HL-60 (cell line): ENCODE measurements at regions not wholly inside any gene's neighbourhood (a gene's known extent, or its start where the extent isn't known, plus 50 kb on each side); places are given as distances from the start of the nearest gene placed in this dataset.

Experiments
- POLR2AphosphoS5 ChIP-seq: IDR thresholded peaks from 2 replicates; pipeline ENCODE4 v1.6.1; 2012; ENCODE audit warnings: low read depth
- TF ChIP-seq, protein P1 (sequence below): IDR thresholded peaks from one replicate; pipeline ENCODE4 v1.5.1; 2011; ENCODE audit warnings: low read length, control low read depth, inconsistent platforms; ENCODE audit not compliant: insufficient read depth
- TF ChIP-seq, protein P2 (sequence below): IDR thresholded peaks from 2 replicates; pipeline ENCODE4 v1.6.1; 2012; ENCODE audit warnings: low read depth; ENCODE audit not compliant: insufficient replicate concordance

DNA sequence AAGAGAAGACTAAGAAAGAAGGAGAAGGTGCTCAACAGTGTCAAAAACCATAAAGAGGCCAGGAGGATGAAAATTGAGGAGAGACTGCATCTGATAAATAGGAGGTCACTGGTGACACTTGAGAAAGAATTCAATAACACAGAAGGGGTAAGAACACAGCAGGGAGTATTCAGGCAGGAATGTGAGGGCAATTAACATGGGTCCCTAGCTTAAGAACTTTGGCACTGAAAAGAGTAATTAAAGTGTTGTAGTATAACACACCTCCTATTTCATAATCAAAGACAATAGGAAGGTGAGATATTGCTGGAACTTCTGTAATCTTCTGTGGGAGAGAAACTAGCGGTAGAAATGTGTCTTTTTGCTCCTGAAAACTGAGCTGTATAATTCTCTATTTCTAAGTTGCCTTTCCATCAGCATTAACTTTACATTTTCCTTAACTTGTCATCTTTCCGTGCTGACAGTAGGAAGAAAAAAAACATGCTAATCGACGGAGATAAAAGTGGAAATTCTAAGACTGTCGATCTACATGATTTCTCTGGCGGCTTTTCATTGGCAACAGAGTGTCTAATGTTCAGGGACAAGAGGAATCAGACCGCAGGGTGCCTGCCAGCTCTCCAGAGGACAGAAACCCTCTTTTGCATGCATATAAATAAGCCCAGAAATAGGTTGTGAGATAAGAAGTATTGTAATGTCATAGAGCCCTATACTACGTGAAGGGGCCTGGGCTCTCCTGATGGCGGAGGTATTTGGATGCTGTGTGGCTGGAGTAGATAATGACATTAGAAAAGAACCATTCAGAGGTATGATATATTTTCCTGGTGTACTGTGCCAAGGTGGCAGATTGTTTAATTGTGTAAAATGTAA lies 147.9 kb upstream of the GAP43 start:
- TF ChIP-seq, protein P1, sequence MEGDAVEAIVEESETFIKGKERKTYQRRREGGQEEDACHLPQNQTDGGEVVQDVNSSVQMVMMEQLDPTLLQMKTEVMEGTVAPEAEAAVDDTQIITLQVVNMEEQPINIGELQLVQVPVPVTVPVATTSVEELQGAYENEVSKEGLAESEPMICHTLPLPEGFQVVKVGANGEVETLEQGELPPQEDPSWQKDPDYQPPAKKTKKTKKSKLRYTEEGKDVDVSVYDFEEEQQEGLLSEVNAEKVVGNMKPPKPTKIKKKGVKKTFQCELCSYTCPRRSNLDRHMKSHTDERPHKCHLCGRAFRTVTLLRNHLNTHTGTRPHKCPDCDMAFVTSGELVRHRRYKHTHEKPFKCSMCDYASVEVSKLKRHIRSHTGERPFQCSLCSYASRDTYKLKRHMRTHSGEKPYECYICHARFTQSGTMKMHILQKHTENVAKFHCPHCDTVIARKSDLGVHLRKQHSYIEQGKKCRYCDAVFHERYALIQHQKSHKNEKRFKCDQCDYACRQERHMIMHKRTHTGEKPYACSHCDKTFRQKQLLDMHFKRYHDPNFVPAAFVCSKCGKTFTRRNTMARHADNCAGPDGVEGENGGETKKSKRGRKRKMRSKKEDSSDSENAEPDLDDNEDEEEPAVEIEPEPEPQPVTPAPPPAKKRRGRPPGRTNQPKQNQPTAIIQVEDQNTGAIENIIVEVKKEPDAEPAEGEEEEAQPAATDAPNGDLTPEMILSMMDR: no peak
- TF ChIP-seq POLR2AphosphoS5: no peak
- TF ChIP-seq, protein P2, sequence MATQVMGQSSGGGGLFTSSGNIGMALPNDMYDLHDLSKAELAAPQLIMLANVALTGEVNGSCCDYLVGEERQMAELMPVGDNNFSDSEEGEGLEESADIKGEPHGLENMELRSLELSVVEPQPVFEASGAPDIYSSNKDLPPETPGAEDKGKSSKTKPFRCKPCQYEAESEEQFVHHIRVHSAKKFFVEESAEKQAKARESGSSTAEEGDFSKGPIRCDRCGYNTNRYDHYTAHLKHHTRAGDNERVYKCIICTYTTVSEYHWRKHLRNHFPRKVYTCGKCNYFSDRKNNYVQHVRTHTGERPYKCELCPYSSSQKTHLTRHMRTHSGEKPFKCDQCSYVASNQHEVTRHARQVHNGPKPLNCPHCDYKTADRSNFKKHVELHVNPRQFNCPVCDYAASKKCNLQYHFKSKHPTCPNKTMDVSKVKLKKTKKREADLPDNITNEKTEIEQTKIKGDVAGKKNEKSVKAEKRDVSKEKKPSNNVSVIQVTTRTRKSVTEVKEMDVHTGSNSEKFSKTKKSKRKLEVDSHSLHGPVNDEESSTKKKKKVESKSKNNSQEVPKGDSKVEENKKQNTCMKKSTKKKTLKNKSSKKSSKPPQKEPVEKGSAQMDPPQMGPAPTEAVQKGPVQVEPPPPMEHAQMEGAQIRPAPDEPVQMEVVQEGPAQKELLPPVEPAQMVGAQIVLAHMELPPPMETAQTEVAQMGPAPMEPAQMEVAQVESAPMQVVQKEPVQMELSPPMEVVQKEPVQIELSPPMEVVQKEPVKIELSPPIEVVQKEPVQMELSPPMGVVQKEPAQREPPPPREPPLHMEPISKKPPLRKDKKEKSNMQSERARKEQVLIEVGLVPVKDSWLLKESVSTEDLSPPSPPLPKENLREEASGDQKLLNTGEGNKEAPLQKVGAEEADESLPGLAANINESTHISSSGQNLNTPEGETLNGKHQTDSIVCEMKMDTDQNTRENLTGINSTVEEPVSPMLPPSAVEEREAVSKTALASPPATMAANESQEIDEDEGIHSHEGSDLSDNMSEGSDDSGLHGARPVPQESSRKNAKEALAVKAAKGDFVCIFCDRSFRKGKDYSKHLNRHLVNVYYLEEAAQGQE: no peak
